GM12872 (cell line): ENCODE measurements at regions not wholly inside any gene's neighbourhood (a gene's known extent, or its start where the extent isn't known, plus 50 kb on each side); places are given as distances from the start of the nearest gene placed in this dataset.

Source experiments
- CTCF ChIP-seq: IDR thresholded peaks from 3 replicates; pipeline ENCODE4 v1.5.1; 2011; ENCODE audit warnings: low read depth, mild to moderate bottlenecking, low read length, moderate library complexity; ENCODE audit not compliant: insufficient read depth

- no peak for TF ChIP-seq CTCF
These were observed 167.1 kb downstream of the RTP5 start for GRCh38 chr2:242036653-242036950.

GRCh38 chr2:242038166-242038927 is 168.8 kb downstream of the RTP5 start:
- TF ChIP-seq CTCF, result no peak

DNA sequence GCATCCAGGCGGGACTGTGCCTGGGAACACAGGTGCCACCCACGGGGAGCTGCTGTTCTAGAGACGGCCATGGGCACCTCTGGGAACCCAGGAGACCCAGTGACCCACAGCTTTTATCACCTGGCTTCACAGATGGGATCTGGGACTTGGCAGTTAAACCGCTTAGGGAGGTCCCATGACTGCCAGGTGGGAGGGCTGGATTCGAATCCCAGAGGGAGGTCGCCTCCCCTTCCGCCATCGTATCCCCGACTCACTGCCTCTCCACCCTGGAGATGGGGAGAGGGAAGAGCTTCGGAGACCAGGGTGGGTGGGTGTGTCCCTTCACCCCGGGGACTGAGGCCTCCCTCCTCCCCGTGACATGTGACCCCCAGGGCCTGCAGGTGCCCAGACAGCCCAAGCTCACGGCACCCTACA is 169.4 kb downstream of the RTP5 start:
- no peak for TF ChIP-seq CTCF

GRCh38 chr2:242040303-242040655 is 170.8 kb downstream of the RTP5 start:
- TF ChIP-seq CTCF, result no peak

DNA sequence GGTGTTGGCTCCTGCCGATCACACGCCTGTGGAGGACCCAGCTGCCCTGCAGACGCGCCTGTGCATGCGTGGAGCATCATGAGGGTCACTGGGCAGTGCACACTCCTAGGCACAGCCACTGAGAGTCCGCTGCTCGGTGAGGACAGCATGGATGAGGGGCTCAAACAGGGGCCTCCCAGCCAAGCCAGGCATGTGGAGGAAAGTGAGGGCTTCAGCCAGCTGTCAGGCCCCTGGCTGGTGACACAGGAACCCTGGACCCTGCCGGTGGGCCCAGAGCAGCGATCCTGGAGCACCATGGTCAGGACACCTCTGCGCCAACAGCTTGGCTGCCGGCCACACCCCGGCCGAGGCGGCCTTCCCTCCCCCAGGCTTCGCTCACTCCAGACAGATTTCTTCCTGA is 171.2 kb downstream of the RTP5 start:
- no peak for TF ChIP-seq CTCF

DNA sequence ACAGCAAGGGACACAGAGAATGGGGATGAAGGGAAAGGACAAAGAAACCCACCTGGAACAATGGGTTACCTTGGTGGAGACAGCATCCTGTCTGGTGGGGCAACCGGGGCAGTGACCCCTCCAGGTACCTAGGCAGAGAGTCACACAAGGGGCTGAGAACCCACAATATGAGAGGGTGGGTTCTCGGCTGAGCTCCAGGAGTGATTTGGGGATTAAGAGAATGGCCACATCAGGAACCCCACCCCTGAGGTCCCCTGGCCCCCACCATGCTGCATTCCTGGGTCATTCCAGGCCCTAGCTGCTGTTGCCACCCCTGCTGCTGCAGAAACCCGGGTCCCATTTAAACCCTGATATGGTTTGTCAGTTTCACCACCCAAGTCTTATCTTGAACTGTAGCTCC is 172.3 kb downstream of the RTP5 start:
- no peak for TF ChIP-seq CTCF

GRCh38 chr2:242043538-242044312 is 174.2 kb downstream of the RTP5 start:
- no peak for TF ChIP-seq CTCF

DNA sequence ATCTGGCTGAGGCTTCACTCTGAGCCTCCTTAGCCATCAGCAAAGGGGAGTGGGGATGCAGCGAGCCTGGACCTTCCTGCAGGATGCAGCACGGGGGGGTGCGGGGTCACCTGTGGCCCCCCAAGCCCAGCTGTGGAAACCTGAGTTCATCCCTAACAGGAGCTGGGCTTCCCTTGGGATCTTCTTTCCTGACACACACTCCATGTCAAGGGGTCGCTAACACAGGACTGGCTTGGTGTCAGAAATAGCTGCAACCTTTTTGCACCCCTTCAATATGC is 174.7 kb downstream of the RTP5 start:
- TF ChIP-seq CTCF, result no peak
